ENCODE measurements at regions not wholly inside any gene's neighbourhood (a gene's known extent, or its start where the extent isn't known, plus 50 kb on each side); places are given as distances from the start of the nearest gene placed in this dataset.
"Not testable (repeated sequence)": the region's sequence is repeated elsewhere in the genome, so short reads cannot be mapped to it uniquely, and the experiment has no call there.

GRCh38 chr1:94674876-94675275, 133.3 kb upstream of the F3 start:
- no peak for DNase-seq (ENCODE audit: low read depth)

DNA sequence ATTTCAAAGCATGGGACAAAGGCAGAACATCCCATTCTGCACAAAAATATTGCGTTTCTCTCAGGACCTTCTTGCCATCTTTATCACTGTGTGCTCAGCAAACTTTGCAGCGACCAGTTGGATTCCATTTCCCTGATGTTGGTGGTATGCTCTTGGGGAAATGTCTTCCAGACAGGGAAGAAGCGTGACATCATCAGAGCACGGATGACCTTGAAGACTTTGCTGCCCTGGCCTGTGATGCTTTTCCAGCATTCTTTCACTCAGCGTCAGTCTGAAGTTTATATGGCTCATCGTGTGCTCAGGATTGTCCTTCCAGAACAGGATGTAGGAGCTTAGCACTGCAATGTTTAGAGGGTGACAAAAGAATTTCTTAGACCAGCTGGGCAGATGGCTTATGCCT, 131.4 kb upstream of the F3 start:
- DNase-seq (ENCODE audit: low read depth) = peak; percentile 57

- no peak for DNase-seq (ENCODE audit: low read depth)
These were observed 130.4 kb upstream of the F3 start for GRCh38 chr1:94672001-94672400.

- no peak for DNase-seq (ENCODE audit: low read depth)
These were observed 128.7 kb upstream of the F3 start for GRCh38 chr1:94670273-94670672.

GRCh38 chr1:94669198-94669597, 127.6 kb upstream of the F3 start:
- DNase-seq (ENCODE audit: low read depth) = no peak

DNA sequence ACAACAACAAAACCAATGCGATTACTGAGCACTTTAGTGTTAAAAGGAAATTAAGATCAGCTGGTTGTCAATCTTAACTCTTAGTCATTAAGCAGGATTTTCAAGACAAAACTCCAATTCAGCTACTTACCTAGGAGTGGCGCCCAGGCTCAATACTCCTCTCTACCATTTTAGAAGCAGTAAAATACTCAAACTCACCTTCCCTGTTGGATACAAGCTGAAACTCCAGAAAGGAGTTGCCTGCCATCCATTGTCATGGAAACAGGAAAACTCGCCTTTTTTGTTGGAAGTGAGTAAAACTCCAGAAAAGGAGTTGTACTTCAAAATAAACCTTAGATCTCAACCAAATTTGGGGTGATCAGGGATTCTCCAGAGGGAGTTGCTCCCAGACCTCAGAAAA, 127.0 kb upstream of the F3 start:
- DNase-seq (ENCODE audit: low read depth) = no peak

GRCh38 chr1:94667818-94668217, 126.3 kb upstream of the F3 start:
- DNase-seq (ENCODE audit: low read depth) = no peak

DNA sequence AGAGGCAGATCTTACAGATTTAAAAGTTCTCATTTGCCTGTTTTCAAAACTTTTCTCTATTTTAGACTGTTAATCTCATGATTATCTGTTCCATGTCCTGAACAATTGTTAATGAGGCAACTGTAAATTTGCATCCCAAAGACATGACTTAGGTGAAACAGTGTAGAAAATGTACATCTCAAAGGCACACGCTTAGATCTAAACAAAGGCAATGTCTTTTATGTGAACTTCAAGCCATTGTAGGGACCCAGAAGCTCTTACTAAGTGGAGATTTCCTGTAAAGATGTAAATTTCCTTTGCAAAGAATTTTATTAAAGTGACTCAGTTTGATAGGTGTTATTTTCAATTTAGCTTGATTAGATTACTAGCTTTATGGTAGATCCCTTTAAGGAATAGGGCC, 125.2 kb upstream of the F3 start:
- no peak for DNase-seq (ENCODE audit: low read depth)

GRCh38 chr1:94661431-94661932, 119.9 kb upstream of the F3 start:
- no peak for DNase-seq (ENCODE audit: low read depth)

DNA sequence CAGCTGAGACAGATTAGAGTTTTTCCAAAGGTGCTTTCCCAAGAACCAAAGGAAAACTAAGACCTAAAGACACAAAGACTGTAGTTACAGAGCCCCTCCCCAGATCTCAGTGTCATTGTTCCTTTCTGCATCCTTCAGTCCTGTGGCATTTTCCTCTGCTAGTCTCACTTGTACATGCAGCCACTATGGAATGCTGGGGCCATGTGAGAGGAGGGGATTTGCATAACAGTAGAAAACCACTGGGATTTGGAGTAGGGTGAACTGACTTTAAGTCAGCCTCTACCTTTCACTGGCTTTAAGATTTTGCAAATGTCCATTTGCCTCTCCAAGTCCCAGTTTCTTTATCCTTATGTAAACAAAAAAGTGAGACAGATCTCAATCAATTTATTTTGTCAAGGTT, 119.4 kb upstream of the F3 start:
- DNase-seq (ENCODE audit: low read depth) = no peak

DNA sequence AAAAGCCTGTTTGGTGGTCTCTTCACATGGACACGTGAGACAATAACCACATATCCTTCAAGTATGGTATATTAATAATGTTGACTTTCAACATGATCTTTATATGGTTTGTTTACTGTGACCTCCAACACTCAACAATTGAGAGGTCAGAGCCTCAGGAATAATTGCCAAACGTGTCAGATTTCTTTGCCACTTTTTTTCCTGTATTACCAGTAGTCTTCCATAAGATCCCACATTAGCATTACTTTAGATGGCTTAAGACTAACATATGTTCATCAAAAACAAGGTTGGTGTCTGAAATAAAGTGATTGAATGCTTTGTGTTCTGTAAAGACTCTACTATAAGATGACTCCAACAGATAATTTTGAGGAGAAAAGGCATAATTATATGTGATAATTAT, 118.7 kb upstream of the F3 start:
- DNase-seq (ENCODE audit: low read depth) = no peak

DNA sequence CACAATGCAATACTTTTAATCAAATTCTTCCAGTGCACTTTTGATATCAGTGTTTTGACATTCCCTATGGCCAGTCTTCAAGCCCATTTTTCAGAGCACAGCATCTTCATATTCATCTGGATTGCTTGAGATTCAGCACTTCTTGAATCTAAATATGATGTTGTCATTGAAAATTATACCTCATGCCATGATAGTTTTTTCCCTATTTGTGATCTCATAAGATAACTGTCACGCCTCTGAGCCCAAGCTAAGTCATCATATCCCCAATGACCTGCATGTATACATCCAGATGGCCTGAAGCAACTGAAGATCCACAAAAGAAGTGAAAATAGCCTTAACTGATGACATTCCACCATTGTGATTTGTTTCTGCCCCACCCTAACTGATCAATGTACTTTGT, 117.6 kb upstream of the F3 start:
- DNase-seq (ENCODE audit: low read depth) = not testable (repeated sequence)

DNA sequence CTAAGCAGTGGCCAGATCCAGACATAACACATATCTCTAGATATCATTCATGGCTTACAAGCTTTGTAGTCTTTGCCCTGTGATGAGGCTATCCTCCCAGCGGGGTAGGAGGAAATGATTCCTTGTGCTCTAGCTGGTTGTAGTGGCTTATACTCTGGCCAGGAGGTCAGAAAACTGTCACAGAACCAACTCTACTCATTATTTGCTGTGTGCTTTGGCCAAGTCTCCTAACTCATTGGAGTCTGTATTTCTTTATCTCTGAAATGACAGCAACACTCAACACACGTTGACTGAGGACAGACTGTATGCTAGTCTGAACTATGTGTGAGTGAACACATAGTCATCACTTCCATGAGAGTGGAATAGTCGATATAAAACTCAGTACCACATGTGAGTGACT, 116.7 kb upstream of the F3 start:
- DNase-seq (ENCODE audit: low read depth) = peak; percentile 40

- DNase-seq (ENCODE audit: low read depth) = not testable (repeated sequence)
These were observed 116.2 kb upstream of the F3 start for GRCh38 chr1:94657776-94658175.

DNA sequence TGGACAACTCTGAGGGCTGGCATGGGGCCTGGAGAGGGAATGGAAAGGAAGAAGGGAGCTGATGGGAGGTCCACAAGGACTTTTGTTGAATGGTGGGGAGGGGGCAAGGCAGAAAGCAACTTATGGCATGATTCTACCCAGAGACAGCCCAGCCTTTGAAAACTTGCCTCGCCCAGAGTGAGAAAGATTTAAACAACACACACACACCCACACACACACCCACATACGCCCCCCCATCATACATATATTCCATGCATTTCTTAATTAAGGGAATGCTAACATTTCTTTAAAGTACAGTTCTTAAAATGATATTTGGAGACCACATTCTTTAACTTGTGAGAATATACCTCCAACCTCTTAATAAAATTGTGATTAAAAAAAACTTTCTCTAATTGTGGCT, 115.4 kb upstream of the F3 start:
- no peak for DNase-seq (ENCODE audit: low read depth)

DNA sequence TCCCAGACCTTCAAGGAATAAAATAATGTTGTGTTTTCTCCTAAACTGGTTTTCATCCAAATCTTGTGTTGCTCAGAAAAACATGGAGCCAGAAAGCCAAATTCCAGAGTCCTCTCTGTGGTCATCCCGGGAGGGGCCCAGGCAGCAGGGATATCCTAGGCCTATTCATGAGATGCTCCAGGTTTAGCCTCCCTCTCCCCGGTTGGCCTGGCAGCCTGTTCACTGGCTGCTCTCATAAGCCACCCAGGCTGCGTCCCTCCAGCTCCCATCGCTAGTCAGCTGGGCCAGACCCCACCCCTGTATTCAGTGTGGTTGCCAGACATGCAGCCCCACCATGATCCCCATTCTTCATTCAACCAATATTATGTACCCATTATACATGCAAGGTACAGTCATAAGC, 113.4 kb upstream of the F3 start:
- DNase-seq (ENCODE audit: low read depth) = no peak

DNA sequence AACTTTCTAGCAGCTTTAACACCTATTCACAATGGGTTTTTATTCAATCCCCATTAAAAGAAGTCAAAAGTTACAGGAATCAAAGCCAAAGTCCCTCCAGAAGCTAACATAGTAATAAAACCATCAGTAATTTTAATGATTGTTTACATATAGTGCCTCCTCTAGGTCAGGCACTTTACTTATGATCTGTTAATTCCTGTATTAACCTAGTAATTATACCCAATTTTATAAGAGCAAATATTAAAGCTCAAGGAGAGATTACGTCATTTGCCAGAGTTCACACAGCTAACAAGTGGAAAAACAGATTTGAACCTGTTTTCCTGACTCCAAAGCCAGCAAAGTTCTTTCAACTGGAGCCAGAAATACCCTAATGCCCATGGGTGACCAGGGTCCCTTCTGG, 112.9 kb upstream of the F3 start:
- DNase-seq (ENCODE audit: low read depth) = no peak

DNA sequence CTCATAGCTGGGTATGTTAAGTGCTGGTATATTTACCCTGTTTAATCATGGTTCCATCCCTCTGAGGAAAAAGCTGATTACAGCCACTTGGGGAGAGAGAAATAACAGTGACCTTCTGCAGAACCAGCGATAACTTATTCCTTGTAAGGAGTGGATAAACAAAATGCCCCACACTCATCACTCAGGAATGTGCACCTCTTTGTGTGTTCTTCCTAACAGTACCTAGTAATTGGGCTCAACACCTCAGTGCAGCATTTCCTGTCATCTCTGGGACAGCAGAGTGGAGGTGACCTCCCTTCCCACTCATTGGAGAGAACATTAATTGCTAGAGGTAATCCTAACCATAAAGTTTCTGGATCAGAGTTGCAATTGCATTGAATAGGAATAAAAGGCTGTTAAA, 112.5 kb upstream of the F3 start:
- DNase-seq (ENCODE audit: low read depth) = peak; percentile 75

DNA sequence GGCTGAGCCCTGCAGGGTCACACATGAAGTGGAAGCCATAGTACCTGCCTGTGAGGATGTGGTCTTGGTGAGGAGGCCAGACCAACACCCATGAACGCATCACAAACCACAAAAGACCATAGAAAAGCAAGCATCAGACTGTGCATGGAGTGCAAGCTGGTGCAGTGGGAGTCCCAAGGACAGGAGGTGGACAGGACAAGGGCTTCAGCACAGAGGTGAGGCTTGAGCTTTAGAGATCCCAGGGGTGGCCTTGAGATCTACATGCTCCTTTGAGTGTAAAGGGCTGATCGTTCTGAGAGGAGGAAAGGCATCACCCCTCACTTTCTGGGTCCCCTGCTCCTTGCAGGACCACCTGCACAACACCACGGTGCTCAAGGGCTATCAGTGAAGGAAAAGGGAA, 111.9 kb upstream of the F3 start:
- no peak for DNase-seq (ENCODE audit: low read depth)

GRCh38 chr1:94651076-94651475, 109.5 kb upstream of the F3 start:
- no peak for DNase-seq (ENCODE audit: low read depth)

DNA sequence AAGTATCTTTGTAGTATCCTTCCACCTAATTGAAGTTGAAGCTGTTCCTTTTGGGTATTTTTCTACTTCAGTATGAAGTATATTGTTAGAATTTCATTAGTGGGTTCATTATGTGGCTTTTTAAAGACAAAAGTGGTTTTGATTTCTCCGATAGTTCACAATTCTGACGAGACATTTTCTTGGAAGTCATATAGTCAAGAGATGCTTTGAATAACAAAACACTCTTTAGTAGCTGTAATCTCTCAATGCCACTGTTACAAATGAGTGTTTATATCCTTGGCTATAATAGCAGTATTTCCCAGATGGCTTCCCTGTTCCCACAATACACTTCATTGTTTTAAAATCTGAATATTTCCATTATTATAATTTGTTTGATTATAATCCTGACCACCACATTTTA, 108.7 kb upstream of the F3 start:
- DNase-seq (ENCODE audit: low read depth) = no peak

- DNase-seq (ENCODE audit: low read depth) = peak; percentile 91
These were observed 106.9 kb upstream of the F3 start for GRCh38 chr1:94648225-94649007.

- DNase-seq (ENCODE audit: low read depth) = no peak
These were observed 105.4 kb upstream of the F3 start for GRCh38 chr1:94646786-94647555.
